RPMI7951 (cell line): ENCODE measurements at regions not wholly inside any gene's neighbourhood (a gene's known extent, or its start where the extent isn't known, plus 50 kb on each side); places are given as distances from the start of the nearest gene placed in this dataset.

Experiments
- DNase-seq: peaks from one replicate; pipeline ENCODE4 v3.0.0-alpha.2; 2012; ENCODE audit warnings: low read depth

DNA sequence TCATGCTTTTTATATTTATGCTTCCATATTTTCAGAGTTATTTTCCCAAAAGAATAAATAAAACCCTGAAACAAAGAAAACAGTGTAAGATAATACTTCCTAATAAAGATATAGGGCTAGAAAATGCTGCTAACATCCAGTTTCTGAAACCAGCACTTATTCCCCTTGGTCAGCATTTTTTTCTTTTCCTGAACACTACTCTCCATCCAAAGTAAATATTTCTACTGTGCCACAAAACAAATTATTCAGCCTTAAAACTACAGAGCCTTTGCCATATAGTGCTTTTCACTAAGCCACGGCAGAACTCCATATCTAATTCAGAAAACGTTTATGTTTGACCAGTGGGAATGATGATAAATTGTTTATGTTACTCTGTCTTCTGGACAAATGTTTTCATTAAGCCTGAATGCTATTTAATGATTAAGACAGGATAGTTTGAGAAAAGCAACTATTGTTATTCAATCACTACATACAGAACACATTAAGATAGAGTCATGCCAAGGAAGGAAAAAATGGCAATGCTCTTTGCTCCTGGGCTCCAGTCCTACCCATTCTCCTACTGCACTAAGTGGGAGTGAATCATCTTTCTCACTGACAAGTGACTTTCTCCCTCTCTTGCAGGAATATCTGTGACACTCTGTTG, 723.9 kb downstream of the FAT4 start:
- DNase-seq = no peak

DNA sequence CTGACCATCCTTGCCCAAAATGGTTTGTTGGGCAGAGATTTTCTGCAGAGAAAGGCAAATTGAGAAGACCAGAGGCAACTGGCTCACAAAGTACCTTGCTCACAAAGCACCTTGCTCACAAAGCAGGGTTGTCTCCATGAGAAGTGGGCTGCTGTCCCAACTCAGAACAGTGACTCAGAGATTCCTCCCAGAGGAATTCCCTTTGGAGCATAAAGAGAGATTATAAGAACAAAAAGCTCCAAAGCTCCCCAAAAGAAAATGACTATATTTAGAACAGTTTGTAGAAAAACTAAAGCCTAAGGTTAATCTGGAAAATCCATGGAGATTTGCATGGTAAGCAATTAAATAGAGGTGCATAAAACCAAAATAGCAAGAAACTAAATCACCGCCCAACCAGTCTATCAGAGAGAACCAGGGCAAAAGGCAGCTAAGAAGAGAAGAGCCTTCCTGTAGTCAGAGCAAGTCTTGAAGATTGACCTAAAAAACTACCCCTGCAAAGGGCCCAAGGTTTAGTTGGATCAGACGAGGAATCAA, 731.4 kb downstream of the FAT4 start:
- DNase-seq = no peak

DNA sequence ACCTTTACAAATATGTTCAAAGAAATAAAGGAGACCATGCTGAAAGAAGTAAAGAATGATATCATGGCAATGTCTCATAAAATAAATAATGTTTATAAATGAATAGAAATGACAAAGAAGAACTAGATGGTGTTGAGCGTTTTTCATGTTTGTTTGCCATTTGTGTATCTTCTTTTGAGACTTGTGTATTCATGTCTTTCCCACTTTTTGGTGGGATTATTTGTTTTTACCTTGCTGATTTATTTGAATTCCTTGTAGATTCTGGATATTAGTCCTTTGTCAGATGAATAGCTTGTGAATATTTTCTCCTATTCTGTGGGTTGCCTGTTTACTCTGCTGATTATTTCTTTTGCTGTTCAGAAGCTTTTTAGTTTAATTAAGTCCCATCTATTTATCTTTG, 732.4 kb downstream of the FAT4 start:
- DNase-seq = no peak

DNA sequence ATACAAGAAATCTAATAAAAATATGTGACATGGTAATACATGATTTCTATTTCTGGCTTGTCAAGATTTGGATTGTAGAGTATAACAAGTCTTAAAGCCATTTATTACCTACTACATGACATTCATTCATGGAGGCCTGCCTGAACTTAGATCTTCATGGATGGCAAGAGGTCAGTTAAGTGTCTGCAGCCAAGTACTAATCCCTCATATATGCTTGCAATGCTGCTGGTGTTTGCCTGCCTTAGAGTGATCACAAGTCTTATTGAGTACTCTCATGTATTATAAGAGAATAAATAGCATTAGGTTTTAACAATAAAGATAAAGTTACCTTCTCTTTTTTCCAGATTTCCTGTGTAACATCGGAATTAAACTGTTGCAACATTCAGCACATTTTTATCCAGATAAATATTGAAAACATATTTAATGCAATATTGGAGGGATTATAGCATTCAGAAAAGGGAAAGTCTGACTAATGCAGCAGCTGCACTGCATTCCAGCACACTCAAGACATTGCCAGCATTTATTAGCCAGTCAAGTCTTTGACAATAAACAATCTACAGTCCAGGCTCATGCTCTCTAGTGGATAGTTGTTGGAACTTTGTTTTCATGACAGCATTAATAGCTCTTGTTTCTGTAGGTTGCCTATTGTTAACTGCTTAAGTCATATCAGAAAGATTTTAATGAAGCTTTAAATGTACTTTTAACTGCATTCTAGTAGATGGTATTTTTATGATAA, 737.1 kb downstream of the FAT4 start:
- DNase-seq = peak; percentile 8

DNA sequence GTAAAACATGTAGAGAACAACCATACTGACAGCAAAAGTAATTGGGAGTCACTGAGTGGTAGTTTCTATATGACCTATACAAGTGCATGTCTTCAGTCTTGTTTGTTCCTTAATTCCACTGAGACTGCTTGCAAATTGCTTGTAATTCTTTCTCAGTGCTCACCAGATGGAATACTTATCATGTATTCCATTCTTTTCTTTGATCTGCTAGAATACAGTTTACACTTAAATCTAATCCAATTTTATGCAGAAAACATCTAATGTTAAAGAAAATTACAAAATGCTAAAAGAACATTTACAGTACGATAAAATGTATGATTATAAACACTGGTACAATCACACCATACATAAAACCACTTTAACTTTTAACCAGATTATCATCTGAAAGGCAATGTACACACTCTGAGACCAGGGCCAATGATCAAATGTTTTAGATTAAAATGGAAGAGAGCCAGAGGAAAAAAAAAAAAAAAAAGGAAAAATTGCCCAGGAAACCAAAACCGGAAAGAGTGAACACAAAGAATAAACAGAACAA, 741.4 kb downstream of the FAT4 start:
- no peak for DNase-seq

DNA sequence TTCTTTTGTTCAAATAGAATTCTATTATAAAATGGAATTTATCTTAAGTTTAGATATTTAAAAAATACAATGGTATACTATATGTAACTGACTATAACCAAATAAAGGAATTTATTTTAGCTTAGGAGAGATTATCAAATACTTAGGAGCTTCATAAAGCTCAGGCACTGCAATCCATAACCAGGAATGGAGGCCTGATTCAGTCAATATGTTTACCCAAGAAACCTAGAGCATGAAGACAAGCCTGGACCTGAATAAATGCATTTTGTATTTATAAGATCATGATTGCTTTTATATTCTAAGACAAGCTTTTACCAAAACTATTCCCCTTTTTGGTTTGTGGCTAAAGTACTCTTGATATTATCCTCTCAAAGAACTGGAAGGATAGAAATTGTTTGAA, 742.6 kb downstream of the FAT4 start:
- no peak for DNase-seq

DNA sequence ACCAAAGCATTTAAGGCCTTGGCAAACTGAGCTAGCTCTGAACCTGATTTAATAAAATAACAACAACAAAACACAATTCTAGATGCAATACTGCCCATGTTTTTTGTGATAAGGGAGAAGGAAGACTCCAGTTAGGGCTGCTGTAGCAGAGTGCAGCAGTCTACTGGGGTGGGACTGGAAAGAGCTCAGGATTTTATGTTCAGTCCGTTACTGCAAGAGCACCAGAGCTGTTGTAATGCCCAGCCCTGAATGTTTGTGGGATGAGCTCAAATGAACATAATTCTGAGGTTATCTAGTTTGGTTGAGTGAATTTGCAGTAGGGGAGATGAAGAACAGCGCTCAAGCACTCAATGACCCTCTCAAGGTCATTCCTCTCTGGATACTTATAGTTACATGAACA, 743.8 kb downstream of the FAT4 start:
- DNase-seq = no peak

DNA sequence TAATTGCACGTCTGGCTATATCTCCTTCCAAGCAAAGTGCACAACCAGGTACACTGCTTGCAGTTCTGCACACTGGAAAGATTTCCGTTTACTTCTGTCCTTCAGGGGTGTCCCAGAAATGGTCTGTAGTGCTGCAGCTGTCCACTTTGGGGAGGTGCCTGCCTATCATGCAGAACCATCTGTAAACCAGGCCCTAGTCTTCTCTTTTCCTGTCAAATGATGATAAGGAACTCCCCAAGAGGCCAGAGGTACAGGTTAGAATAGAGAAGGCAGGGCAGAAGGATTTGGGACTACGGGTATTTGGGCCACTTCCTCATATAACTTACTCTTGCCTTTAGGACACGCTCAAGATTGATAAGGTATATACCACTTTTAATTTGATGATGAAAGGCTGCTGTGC, 746.9 kb downstream of the FAT4 start:
- no peak for DNase-seq

DNA sequence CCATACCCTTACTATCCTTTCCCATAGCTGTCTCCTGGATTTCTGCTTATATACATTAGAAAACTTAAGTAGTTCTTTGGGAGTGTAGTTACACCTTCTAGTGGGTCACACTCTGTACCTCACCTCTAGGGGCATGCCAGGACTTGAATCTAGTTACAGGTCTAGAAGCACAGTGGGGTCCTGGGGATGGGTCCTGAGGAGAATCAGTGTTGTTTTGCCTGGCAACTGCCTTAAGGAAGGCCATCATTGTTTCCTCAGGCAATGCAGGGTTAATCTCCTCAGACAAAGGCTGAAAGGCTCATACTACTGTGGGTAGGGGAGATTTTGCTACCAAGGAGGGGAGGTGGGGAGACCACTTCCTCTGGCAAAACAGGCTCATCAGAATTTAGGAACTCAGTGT, 750.3 kb downstream of the FAT4 start:
- DNase-seq = no peak

DNA sequence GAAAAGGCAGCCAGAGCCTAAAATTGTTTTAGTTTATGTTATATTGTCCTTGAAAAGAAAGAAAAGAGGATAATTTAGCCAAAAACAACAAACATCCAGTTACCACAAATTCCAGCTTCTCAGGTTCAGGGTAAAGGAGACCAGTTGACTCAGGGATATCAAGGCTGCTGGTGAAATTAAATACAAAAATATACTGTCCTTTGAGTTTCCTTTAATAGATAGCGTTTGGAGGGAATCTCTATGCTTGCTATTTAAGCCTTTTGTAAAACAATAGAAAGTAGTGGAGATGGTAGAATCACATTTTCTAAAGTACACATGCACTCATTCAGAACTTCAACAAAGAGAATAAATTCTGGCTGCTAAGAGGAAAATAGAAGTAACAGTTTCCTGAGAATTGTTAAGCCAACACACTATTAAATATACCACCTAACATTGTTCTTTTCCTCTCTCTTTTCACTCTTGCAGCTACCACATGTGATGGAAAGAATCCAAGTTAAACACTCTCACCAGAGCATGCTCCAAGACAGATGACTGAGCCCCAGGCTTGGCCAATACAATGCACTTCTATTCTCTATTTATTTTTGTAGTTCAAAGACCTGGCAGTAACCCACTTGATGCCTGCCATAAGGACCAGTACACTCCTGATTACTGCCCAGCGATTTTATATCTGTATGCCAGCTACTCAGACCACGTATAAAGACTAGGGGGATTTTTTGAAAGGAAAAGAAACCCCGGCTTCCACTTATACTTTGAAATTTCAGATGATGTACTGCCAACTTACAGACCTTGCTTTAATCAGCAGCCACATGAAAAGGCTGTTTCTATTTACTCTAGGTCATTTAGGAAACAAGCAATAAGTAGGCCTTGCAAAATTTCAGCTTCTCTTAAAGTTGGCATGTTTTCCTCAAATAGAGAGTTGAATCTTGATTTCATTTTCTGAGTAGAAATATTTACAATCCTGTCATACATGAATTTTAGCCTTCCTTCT, 756.9 kb downstream of the FAT4 start:
- DNase-seq = peak; percentile 56

DNA sequence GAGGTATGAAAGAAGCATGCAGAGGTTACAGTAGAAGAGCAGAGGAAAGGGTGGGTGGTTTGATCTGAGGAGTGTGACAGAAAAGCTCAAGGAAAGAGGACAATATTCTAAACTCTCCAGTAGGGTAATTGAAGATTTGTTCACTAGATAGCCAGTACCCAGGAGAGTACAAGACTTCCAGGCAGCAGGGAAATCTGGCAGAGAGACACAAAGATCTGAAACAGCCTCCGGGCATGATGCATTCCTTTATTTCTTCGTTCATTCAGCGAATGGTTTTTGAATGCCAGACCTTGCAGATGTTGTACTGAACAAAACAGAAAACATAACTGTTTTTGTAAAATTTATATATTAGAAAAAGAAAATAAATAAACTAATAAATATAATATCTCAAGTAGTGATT, 766.6 kb downstream of the FAT4 start:
- peak; percentile 29 for DNase-seq

DNA sequence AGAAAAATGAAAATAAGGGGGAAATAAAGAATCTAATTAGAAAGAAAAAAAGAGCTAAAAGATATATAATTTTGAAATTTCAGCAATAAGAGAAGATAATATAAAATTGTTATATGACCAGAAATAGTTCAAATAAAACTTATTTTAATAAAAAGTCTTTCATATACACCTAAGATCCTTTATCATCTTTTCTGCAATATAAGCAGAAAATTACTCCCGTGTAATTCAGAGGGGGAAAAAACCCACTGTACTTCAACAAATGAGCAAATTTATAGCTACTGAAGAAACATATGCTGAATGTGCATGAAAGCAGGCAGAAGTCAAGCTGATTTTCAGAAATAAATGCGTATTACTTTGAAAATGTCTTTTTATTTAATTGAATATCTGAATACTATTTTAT, 771.3 kb downstream of the FAT4 start:
- no peak for DNase-seq

DNA sequence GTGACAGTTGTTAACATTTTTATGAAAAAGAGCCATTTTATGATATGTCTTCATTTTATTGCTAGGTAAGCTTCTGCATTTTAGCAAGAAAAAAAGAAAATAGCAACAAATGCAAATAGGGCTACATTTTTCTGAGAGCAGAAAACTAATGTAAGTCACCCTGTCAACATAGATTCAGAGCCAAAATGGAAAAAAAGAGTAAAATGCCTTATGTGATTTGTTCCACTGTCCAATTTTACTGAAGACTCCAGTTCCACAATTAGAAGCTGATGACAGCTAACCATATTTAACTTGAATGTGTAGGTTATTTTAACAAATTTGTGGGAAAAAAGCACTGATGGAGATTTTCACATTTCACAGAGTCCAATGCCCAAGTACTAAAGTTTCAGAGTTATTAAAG, 772.3 kb downstream of the FAT4 start:
- DNase-seq = no peak

DNA sequence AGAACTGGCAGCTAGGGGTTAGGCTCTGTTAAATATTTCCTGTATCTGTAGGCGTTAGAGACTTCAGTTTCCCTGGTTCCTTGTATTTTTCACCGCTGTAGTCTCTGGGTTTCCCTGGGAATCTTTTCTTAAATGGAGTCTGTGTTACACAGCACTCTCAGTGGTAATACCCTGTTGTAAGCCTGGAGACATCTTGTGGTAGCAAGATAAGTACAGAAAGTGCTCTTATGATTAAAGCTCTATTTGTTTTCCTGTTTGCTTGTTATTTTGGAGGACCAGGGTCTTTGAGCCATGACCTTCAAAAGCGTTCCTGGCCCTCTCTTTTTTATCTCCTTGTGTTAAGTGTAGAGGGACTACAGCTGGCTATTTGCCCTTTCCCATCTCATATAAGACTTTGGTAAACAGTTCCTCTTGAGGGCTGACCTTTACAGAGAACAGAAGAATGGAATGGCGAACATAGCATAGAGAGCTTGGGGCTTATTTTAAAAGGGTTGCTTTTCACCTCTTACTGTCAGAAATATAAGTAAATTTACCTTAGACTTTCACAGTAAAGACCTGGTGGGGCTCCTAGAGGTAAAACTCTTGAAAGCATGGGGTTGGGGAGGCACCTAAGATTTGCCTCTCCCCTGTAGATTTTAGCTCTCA, 782.5 kb downstream of the FAT4 start:
- DNase-seq = no peak

DNA sequence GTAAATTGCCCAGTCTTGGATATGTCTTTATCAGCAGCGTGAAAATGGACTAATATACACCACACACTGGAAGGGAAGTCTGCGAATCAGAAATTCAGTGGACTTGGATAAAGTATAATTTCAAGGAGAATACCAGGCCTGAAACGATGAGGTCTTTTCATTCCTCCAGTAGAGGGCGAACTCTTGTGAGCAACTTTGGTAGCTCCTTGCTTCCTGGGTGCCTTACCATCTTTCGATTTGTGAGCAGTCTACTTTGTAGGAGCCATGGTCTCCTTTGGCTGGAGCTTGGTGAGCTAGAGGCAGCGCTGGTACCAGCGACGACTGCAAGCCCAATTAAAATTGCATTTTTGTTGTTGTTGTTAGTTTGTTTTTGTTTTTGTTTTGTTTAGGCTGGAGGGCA, 791.9 kb downstream of the FAT4 start:
- DNase-seq = peak; percentile 19

DNA sequence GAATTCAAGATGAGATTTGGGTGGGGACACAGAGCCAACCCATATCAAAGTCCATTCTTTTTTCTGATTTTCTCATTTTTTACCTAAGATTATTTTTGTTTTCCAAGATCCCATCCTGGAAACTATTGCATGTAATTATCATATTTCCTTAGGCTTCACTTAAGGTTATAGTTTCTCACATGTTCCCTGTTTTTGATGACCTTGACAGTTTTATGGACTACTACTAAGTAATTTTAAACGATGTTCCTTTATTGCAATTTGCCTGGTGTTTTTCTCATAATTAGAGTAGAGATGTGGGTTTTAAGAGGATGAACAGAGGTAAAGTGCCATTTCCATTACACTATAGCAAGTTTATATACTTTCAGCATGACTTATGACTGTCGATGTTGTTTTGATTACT, 795.1 kb downstream of the FAT4 start:
- DNase-seq = no peak

DNA sequence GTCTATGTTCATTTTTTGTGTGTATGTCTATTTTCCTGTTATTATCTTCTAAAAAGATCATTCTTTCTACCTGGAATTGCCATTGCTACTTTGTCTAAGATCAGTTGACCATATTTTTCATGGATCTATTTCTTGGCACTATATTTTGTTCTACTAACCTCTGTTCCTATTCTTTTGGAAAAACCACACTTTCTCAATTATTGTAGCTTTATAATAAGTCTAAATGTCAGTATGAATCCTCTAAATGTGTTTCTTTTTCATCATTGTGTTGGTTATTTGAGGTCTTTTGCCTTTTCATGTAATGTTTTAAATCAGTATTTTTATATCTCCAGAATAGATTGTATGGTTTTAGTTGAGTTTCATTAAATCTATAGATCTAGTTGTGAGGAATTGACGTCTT, 798.3 kb downstream of the FAT4 start:
- no peak for DNase-seq

DNA sequence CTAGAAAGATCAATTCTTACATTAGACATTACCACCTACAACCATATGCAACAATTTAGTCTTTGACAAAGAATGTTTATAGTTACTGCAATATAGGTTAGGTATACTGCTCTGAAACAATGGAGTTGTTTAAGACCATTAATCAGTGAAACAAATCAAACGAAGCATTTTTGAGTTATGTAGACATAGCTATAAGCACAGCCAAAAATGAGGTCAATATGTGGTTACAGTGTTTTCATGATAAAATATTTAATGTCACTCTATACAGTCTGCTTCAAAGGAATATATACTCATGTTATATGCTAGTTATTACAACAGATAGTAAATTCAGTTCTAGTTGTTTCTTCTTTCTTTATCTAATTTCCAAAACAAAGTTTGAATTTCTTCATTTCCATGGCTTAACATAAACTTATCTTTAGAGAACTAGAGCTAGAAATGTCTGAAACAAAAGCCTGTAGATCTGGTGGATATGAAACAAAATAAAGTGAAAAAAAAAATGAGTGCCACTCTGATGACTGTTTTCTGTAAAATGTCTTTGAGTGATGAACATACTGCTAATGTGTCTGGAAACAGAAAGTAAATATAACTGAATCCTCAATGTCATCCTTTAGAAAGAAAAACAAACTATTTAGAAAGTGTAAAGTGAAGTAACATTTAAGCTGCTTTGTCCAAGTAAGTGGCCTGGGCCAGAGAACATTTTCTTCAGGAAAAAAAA, 809.0 kb downstream of the FAT4 start:
- DNase-seq = no peak

DNA sequence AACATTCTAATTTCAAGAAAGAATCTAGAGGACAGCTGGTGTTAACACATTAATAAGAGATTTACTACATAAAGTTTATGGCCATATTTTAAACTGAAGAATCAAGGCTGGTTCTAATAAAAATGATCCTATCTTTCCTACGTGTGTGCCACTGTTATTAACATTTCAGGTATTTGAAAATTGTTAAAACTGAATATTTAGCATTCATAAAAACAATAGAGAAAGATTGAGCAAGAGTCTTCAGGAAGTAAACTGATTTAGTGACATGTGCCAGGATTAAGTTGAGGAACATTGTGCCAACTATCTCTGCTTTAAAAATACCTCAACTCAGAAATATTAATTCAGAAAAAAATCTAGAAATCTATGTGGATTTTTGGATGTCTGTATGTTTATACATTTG, 810.1 kb downstream of the FAT4 start:
- no peak for DNase-seq

DNA sequence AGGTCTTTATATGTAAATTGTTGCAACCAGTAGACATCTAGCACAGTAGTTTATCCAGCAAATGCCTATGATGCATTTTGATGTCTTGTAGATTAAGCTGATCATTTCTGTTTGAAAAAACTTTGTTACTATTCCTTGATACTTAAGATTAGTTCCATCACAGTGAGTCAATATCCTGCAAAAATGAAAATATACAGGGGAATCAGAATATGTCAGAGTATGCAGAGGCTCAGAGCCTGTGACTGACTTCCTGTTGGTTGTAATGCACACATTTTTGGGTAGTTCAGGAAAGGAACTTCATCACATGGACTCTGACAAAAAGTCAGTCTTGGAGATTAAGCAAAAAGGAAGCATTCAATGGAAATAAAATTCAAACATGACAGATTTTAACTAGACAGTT, 815.5 kb downstream of the FAT4 start:
- no peak for DNase-seq
